Endothelial cell of umbilical vein (primary cell): ENCODE measurements at regions not wholly inside any gene's neighbourhood (a gene's known extent, or its start where the extent isn't known, plus 50 kb on each side); places are given as distances from the start of the nearest gene placed in this dataset.

ENCODE experiments used
- BruUV-seq: library from RNA; stranded (reverse); fragments of 400-500 nt; replicated peaks from 2 replicates; lab custom pipeline; 2021; lab: Mats Ljungman, UMichigan
- CTCF ChIA-PET: fragments of 300-600, 350-600 bp; sonication (Branson Sonifier 250); formaldehyde crosslinking; loops from one replicate; lab custom pipeline; 2021; ENCODE audit warnings: antibody characterized with exemption, inconsistent platforms; lab: Charles Lee
- POLR2A ChIA-PET: fragments of 300-600, 350-600 bp; sonication (Branson Sonifier 250); formaldehyde crosslinking; loops from one replicate; lab custom pipeline; 2021; ENCODE audit warnings: antibody characterized with exemption, inconsistent platforms; lab: Charles Lee
- DNase-seq: peaks from one replicate; pipeline ENCODE4 v3.0.0-alpha.2; 2011; ENCODE audit warnings: low read depth, low spot score
- FAIRE-seq: peaks from 2 replicates; lab custom pipeline; 2011; peaks lifted over from hg19 to GRCh38; lab: Jason Lieb, UNC
- H2AFZ ChIP-seq: 2 replicates; pipeline ENCODE4 v1.6.0; 2012; ENCODE audit warnings: low read depth, low read length, control low read depth, inconsistent platforms
- H3K27ac ChIP-seq: 2 replicates; pipeline ENCODE4 v1.5.1; 2011; ENCODE audit warnings: low read depth, mild to moderate bottlenecking, control low read depth, low read length, moderate library complexity; ENCODE audit not compliant: insufficient read depth
- H3K27me3 ChIP-seq, 2 experiments: 2 replicates each; pipeline versions ENCODE4 v1.6.0 to v1.6.1; 2011; ENCODE audit warnings: low read length in 2 of 2, mixed read lengths in 1 of 2; ENCODE audit not compliant: control insufficient read depth in 2 of 2, insufficient read depth in 2 of 2
- H3K36me3 ChIP-seq, 2 experiments: 2 replicates in 1 of 2; 3 replicates in 1 of 2; pipeline ENCODE4 v1.5.1; 2011; ENCODE audit warnings: low read length in 2 of 2, mild to moderate bottlenecking in 1 of 2, moderate library complexity in 1 of 2; ENCODE audit not compliant: control insufficient read depth in 2 of 2, insufficient read depth in 2 of 2; ENCODE audit errors: extremely low read depth in 1 of 2
- H3K4me1 ChIP-seq: 3 replicates; pipeline ENCODE4 v1.5.1; 2011; ENCODE audit warnings: mild to moderate bottlenecking, low read length; ENCODE audit not compliant: control insufficient read depth, insufficient read depth; ENCODE audit errors: extremely low read depth
- H3K4me2 ChIP-seq: 2 replicates; pipeline ENCODE4 v1.6.1; 2011; ENCODE audit warnings: low read length, control low read depth, mixed read lengths; ENCODE audit not compliant: insufficient read depth
- H3K4me3 ChIP-seq, 3 experiments: fragments of 200-600 bp in 1 of 3; sonication (generic), shearing (Covaris generic) in 1 of 3; replicated peaks in 1 of 3; 2 replicates each; pipeline ENCODE4 v1.5.1; 2011 to 2016; ENCODE audit warnings: control low read depth in 3 of 3, low read length in 3 of 3, mild to moderate bottlenecking in 2 of 3, inconsistent platforms in 1 of 3, low read depth in 1 of 3, moderate library complexity in 1 of 3; ENCODE audit not compliant: insufficient read depth in 1 of 3
- H3K79me2 ChIP-seq: 2 replicates; pipeline ENCODE4 v1.6.0; 2012; ENCODE audit warnings: low read length, inconsistent platforms; ENCODE audit not compliant: control insufficient read depth, insufficient read depth
- H3K9ac ChIP-seq: replicated peaks from 2 replicates; pipeline ENCODE3; 2011; ENCODE audit warnings: low read length, control low read depth; ENCODE audit not compliant: insufficient read depth; ENCODE audit errors: extremely low read depth
- H3K9me1 ChIP-seq: replicated peaks from 3 replicates; pipeline ENCODE4 v1.6.0; 2011; ENCODE audit warnings: mild to moderate bottlenecking, low read length; ENCODE audit not compliant: control insufficient read depth, insufficient read depth; ENCODE audit errors: extremely low read depth
- H3K9me3 ChIP-seq: replicated peaks from 2 replicates; pipeline ENCODE4 v1.5.1; 2012; ENCODE audit warnings: low read length, inconsistent platforms; ENCODE audit not compliant: control insufficient read depth, insufficient read depth
- H4K20me1 ChIP-seq: replicated peaks from 2 replicates; pipeline ENCODE3; 2011; ENCODE audit warnings: mild to moderate bottlenecking, low read length; ENCODE audit not compliant: control insufficient read depth, insufficient read depth; ENCODE audit errors: extremely low read depth
- EZH2 ChIP-seq: IDR thresholded peaks from 2 replicates; pipeline ENCODE4 v1.6.1; 2012; ENCODE audit warnings: borderline replicate concordance, low read depth, mild to moderate bottlenecking, moderate library complexity, low read length, inconsistent platforms; ENCODE audit not compliant: severe bottlenecking
- FOS ChIP-seq: IDR thresholded peaks from 2 replicates; pipeline ENCODE4 v1.6.1; 2011; ENCODE audit warnings: mild to moderate bottlenecking, low read length, moderate library complexity, borderline replicate concordance; ENCODE audit not compliant: insufficient read depth
- GATA2 ChIP-seq: IDR thresholded peaks from 2 replicates; pipeline ENCODE4 v1.7.0; 2011; ENCODE audit warnings: low read depth, mild to moderate bottlenecking, moderate library complexity, mixed read lengths, low read length; ENCODE audit not compliant: insufficient read length, insufficient read depth
- JUN ChIP-seq: IDR thresholded peaks from 2 replicates; pipeline ENCODE4 v1.6.1; 2011; ENCODE audit warnings: borderline replicate concordance, low read depth; ENCODE audit not compliant: insufficient read length, insufficient read depth
- MYC ChIP-seq: IDR thresholded peaks from one replicate; pipeline ENCODE4 v1.6.1; 2011; ENCODE audit warnings: mild to moderate bottlenecking, low read depth, low read length
- POLR2A ChIP-seq: IDR thresholded peaks from 2 replicates; pipeline ENCODE4 v1.6.1; 2012; ENCODE audit warnings: low read depth, mild to moderate bottlenecking, control low read depth, low read length
- POLR2AphosphoS5 ChIP-seq: IDR thresholded peaks from 2 replicates; pipeline ENCODE4 v1.6.1; 2012; ENCODE audit warnings: low read depth, mild to moderate bottlenecking, control low read depth, low read length, moderate library complexity; ENCODE audit not compliant: insufficient read depth
- dilution Hi-C: fragments of 300-500 bp; cut with MboI; formaldehyde crosslinking; loops from one replicate; pipeline ENCODE4 v1.15.0; 2019; ENCODE audit warnings: low sequenced_read_pairs; ENCODE audit not compliant: extremely low pct_ligation_motif_present
- intact Hi-C: fragments of 100-400 bp; cut with micrococcal nuclease; formaldehyde crosslinking; loops from one replicate; pipeline ENCODE4 v1.10.0; 2022
- TF ChIP-seq, protein P1 (sequence below): IDR thresholded peaks from 2 replicates; pipeline ENCODE4 v1.6.1; 2011; ENCODE audit not compliant: insufficient read depth, insufficient read length
- TF ChIP-seq, protein P2 (sequence below), 2 donors: IDR thresholded peaks; 1 replicate in 1 of 2; 2 replicates in 1 of 2; pipeline ENCODE4 v1.5.1; 2011; ENCODE audit warnings: low read length in 2 of 2, mild to moderate bottlenecking in 2 of 2, moderate library complexity in 2 of 2, control low read depth in 1 of 2, inconsistent platforms in 1 of 2, low read depth in 1 of 2; ENCODE audit not compliant: insufficient read depth in 1 of 2; ENCODE audit errors: extremely low read depth in 1 of 2

DNA sequence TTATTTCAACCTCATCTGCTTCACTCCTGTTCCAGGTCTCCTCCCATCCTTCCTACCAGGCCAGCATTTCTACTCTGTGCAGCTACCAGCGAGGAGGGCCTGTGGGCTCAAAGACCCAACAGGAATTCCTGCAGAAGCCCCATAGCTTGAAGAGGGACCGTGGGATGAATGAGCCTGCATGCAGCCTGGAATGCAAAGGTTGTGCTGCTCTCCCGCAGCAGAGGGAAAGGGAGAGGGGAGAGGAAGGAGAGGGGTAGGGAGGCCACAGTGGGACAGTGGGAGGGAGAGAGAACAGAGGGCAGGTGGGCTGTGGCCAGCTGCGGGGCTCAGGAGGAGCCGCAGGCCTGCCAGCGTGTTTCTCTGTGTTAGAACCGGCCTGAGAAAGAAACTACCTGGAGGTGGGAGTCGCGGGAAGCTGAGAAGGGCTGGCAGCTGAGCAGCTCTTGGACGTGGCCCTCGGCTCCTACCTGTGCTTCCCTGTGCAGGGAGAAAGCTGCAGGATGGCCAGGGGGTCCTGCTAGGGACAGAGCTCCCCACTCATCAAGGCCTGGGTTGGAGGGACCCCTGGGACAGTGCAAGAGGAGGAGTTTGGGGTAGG lies 66.1 kb upstream of the MLN start:
- H4K20me1 ChIP-seq, result no peaks in the 10 kb centered on the region
- no peak overlapping the region for H3K4me2 ChIP-seq
- no peak overlapping the region for H3K4me3 ChIP-seq
- FAIRE-seq (no peak), DNase-seq (no peak)
- H3K79me2 ChIP-seq, result no peaks in the 10 kb centered on the region
- peaks cover 10 to 24% of the 10 kb centered on the region in 2 experiments for H3K27me3 ChIP-seq
- no peaks in the 10 kb centered on the region for H3K4me1 ChIP-seq
- H3K9me3 ChIP-seq, result no peaks in the 10 kb centered on the region
- no peak overlapping the region for H3K9ac ChIP-seq
- no TSS peak for BruUV-seq
- H3K36me3 ChIP-seq, result no peaks in the 10 kb centered on the region
- intact Hi-C loops (no loop called here), dilution Hi-C loops (no loop called here)
- ChIA-PET CTCF (interaction anchor here (1.3 to 2.2 kb wide), 2 partner anchors 8 to 99 kb away, joined by 4 to 9 read pairs; no protein-coding TSS in a partner anchor), POLR2A (no interaction called here)
- H3K9me1 ChIP-seq, result no peaks in the 10 kb centered on the region
- no peak overlapping the region for H3K27ac ChIP-seq
- H2AFZ ChIP-seq, result no peak overlapping the region
- no peak for TF ChIP-seq MYC
- no peak for TF ChIP-seq FOS
- TF ChIP-seq POLR2AphosphoS5, result no peak
- no peak for TF ChIP-seq JUN
- TF ChIP-seq, protein P1, sequence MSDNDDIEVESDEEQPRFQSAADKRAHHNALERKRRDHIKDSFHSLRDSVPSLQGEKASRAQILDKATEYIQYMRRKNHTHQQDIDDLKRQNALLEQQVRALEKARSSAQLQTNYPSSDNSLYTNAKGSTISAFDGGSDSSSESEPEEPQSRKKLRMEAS, result no peak
- TF ChIP-seq GATA2, result no peak
- no peak for TF ChIP-seq POLR2A
- TF ChIP-seq EZH2, result no peak
- TF ChIP-seq, protein P2, sequence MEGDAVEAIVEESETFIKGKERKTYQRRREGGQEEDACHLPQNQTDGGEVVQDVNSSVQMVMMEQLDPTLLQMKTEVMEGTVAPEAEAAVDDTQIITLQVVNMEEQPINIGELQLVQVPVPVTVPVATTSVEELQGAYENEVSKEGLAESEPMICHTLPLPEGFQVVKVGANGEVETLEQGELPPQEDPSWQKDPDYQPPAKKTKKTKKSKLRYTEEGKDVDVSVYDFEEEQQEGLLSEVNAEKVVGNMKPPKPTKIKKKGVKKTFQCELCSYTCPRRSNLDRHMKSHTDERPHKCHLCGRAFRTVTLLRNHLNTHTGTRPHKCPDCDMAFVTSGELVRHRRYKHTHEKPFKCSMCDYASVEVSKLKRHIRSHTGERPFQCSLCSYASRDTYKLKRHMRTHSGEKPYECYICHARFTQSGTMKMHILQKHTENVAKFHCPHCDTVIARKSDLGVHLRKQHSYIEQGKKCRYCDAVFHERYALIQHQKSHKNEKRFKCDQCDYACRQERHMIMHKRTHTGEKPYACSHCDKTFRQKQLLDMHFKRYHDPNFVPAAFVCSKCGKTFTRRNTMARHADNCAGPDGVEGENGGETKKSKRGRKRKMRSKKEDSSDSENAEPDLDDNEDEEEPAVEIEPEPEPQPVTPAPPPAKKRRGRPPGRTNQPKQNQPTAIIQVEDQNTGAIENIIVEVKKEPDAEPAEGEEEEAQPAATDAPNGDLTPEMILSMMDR (IDR thresholded peaks at IDR 0.05; ENCODE audit: extremely low read depth in 1 of 2, insufficient read depth in 1 of 2, low read depth in 1 of 2, low read length in 2 of 2), result no peak
